HG03095 (cell line): ENCODE measurements at regions not wholly inside any gene's neighbourhood (a gene's known extent, or its start where the extent isn't known, plus 50 kb on each side); places are given as distances from the start of the nearest gene placed in this dataset.
"Not testable (repeated sequence)": the region's sequence is repeated elsewhere in the genome, so short reads cannot be mapped to it uniquely, and the experiment has no call there.

Source experiments
- ATAC-seq: cut with Tn5 transposase; IDR thresholded peaks from one replicate; pipeline ENCODE4 v1.9.1; 2021; ENCODE audit warnings: moderate library complexity; ENCODE audit not compliant: unreplicated experiment

DNA sequence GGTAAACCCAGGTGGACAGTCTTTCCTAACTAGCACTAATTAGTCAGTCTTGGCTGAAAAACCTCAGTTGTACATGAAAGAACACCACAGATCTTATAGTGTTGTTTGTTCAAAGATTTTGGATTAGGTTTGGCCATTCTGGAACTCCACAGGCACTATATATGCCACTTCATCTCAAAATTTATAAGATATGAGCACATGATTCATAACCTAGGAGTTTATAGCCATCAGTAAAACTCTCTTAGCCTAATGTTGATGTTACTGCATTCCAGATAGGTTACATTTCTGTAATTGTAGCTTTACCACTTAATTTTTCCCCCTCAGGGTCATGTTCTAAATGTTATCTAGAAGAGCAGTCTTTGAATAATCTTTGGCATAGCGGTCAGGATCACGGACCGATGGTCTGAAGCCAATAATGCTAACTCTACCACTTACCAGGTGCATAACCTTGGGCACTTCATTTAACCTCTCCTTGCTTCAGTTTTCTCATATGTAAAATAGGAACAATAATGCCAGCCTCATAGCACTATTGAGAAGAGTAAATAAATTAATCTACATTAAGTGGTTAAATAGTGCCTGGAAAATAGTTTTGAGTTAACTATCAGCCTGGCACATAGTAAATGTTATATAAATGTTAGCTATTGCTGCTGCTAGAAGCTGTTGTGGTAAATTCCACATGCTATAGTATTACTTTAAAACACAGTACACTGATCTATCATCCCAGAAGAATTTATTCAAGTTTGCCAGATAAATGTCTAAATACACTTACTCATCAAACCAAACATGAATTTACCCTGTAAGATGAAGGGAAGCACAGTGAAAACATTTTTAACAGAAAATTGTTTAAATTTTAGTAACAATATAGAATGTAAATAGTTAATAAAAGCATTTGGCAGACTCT lies 743.9 kb downstream of the NR2F1-AS1 start:
- ATAC-seq, result no peak

DNA sequence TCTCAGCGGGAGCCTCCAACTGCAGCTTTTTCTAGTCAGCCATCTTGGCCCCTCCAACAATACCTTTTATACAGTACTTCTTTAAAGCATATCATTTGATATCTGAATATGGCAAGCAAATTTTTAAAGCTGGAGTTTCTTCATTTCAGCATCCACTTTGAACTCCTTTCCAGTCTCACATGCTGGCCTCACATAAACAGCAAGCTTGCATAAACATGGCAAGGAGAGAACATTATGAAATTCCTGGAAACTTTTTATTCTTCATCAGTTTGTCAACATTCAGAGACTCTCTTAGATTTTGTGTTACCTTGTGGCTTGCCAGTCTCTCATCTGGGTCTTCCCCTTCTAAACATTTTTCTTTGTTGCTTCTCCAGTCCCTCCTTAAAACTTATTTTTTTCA lies 745.3 kb downstream of the NR2F1-AS1 start:
- ATAC-seq, result no peak

DNA sequence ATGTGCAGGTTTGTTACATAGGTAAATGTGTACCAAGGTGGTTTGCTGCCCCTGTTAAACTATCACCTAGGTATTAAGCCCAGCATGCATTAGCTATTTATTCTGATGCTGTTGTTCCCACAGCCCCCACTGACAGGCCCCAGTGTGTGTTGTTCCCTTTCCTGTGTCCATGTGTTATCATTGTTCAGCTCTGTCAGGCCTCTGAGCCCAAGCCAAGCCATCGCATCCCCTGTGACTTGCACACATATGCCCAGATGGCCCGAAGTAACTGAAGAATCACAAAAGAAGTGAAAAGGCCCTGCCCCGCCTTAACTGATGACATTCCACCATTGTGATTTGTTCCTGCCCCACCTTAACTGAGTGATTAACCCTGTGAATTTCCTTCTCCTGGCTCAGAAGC lies 757.5 kb downstream of the NR2F1-AS1 start:
- not testable (repeated sequence) for ATAC-seq

- no peak for ATAC-seq
These were observed 758.8 kb downstream of the NR2F1-AS1 start for GRCh38 chr5:92822183-92822582.

- ATAC-seq, result no peak
These were observed 771.1 kb downstream of the NR2F1-AS1 start for GRCh38 chr5:92809855-92810465.

- ATAC-seq, result no peak
These were observed 772.5 kb downstream of the NR2F1-AS1 start for GRCh38 chr5:92808474-92808873.

DNA sequence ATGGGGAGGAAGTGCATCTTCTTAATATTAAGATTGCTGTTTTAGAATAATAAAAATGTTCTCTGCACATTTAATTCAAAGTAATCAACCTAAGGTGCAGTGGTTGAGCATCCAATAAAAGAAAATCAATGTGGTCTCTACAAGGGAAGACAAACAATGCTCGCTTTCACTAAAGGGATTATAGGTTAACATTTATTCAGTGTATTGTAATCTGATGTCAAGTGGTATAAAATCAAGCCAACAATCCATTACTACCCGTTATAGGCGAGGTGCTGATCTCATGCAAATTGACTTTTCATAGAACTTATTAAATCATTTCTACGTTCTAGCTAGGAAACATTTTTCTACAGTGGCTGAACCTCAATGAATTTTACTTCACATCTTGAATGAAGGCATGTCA lies 773.9 kb downstream of the NR2F1-AS1 start:
- ATAC-seq, result no peak

- ATAC-seq, result no peak
These were observed 775.6 kb downstream of the NR2F1-AS1 start for GRCh38 chr5:92805446-92805845.

- ATAC-seq, result no peak
These were observed 779.1 kb downstream of the NR2F1-AS1 start for GRCh38 chr5:92801911-92802310.

- no peak for ATAC-seq
These were observed 780.7 kb downstream of the NR2F1-AS1 start for GRCh38 chr5:92800365-92800764.

DNA sequence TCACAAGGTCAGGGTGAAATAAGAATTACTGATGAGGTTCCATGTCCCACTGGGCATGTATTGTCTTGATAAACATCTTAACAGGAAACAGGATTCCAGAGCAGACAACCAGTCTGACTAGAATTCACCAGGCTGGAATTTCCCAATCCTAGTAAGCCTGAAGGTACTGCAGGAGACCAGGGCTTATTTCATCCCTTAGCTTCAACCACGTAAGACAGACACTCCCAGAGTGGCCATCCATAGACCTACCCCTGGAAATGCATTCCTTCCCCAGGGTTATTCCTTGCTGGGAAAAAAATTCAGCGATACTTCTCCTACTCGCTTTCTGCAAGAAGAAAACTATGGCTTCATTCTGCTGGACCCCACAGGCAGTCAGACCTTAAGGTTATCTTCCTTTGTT lies 785.4 kb downstream of the NR2F1-AS1 start:
- ATAC-seq, result no peak

DNA sequence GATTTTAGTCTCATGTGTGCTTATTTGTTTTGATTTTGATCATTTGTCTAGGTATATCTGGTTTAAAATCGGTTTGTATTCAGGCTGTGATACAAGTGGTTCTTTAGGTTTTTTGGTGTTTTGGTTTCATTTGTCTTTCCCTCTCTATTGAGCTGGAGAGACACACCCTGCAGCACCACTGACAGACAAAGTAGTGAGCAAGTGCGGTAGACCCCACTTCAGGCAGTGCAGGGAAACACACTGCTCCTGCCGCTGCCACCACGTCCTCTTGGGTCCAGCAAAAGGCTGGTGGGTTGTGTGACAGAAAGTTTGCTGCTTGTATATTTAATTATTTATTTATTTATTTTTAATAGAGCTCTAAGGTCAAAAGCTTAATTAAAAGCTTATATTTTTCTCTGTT lies 801.0 kb downstream of the NR2F1-AS1 start:
- no peak for ATAC-seq

DNA sequence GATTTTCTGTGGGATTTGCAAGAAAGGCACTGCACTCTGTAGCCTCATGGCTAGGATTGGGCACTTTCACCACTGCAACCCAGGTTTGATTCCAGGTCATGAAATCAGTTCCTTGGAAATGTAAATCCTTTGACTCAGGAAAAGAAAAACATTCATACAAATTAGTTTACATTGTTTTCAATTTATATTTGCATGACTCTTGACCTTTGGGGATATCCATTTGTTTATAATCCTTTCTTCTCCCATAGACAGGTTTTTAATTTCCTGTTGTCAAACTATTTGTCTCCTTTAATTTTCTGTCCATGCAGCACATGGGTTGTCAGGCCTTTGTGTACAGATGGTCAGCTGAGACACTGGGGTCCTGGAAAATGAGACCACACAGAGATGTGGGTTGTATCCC lies 801.5 kb downstream of the NR2F1-AS1 start:
- no peak for ATAC-seq

- no peak for ATAC-seq
These were observed 802.8 kb downstream of the NR2F1-AS1 start for GRCh38 chr5:92778261-92778660.

- no peak for ATAC-seq
These were observed 803.6 kb downstream of the NR2F1-AS1 start for GRCh38 chr5:92777421-92777820.

GRCh38 chr5:92775711-92776615 lies 805.1 kb downstream of the NR2F1-AS1 start:
- ATAC-seq, result no peak

- no peak for ATAC-seq
These were observed 811.0 kb downstream of the NR2F1-AS1 start for GRCh38 chr5:92769978-92770377.

GRCh38 chr5:92761585-92761984 lies 819.4 kb downstream of the NR2F1-AS1 start:
- no peak for ATAC-seq

DNA sequence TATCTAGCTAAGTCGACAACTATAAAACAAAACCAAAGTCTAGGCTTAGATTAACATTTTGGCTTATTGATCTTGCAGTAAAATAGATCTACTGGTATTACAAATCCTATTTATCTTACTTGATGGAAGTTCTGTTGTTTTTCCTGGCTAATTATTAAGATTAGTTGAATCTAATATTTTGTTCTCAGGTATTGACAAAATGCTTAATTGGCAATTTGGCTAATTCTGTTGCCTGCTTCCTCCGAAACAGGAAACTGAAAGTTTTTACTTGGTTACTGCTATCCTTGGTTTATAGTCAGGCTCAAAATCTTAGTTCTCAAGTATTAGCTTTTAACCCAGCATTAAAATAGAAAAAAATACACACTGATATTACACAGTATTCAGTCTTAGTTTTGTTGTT lies 820.5 kb downstream of the NR2F1-AS1 start:
- ATAC-seq, result no peak

DNA sequence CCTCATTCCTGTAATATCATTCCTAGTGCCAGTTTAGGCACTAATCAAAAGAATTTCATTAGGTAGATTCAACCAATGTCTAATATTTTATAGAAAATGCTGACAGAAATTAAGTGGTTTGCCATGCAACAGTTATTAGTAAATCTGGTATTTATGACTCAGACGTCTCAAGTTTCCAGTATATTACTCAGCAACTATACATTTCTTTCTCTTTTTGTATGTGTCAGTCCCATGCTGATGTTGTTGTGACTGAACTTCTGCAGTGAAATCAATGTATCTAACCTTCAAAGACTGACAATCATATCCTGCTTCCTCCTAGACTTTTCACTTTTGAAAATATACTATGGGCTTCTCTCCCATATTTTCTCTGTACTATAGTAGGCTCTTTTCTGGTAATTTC lies 822.5 kb downstream of the NR2F1-AS1 start:
- ATAC-seq, result no peak

DNA sequence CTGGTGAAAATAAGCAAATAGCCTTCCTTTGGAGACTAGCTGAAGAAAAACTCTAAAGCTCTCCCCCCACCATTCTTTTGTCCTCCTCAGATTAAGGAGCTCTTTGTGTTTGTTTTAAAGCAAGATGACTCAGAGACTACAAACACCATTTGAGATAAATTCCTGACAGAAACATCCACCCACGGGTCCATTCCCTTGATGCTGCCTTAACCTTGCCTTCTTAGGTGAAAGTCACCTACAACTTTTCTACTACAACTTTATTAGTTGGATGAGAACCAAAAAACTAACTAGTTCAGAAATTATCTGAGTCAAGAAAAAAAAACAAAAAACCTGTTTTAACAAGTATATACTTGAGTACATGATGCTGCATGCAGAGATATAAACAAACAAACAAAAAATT lies 831.1 kb downstream of the NR2F1-AS1 start:
- no peak for ATAC-seq
